Type B pancreatic cell (in vitro differentiated cells): ENCODE measurements at regions not wholly inside any gene's neighbourhood (a gene's known extent, or its start where the extent isn't known, plus 50 kb on each side); places are given as distances from the start of the nearest gene placed in this dataset.
"Not testable (repeated sequence)": the region's sequence is repeated elsewhere in the genome, so short reads cannot be mapped to it uniquely, and the experiment has no call there.

ENCODE experiments used
- DNase-seq: peaks from one replicate; pipeline ENCODE4 v3.0.0; 2021; ENCODE audit warnings: mixed read lengths; ENCODE audit not compliant: unreplicated experiment; ENCODE audit errors: extremely low spot score
- H3K27ac Mint-ChIP-seq: 2 replicates; pipeline ENCODE4 v1.8.0; 2021; ENCODE audit warnings: mild to moderate bottlenecking, mixed read lengths
- H3K27me3 Mint-ChIP-seq: 2 replicates; pipeline ENCODE4 v1.8.0; 2021; ENCODE audit warnings: mixed read lengths
- H3K36me3 Mint-ChIP-seq: 2 replicates; pipeline ENCODE4 v1.8.0; 2021; ENCODE audit warnings: mixed read lengths
- H3K4me1 Mint-ChIP-seq: one replicate; pipeline ENCODE4 v1.8.0; 2021; ENCODE audit warnings: mixed read lengths; ENCODE audit not compliant: unreplicated experiment
- H3K4me3 Mint-ChIP-seq: 2 replicates; pipeline ENCODE4 v1.8.0; 2021; ENCODE audit warnings: mild to moderate bottlenecking, mixed read lengths
- H3K9me3 Mint-ChIP-seq: 2 replicates; pipeline ENCODE4 v1.8.0; 2021; ENCODE audit warnings: mixed read lengths
- TF ChIP-seq, protein P1 (sequence below): fragments of 200-600 bp; sonication (generic); conservative IDR thresholded peaks from 2 replicates; pipeline ENCODE4 v1.5.0; 2021; ENCODE audit warnings: antibody characterized with exemption, mild to moderate bottlenecking

DNA sequence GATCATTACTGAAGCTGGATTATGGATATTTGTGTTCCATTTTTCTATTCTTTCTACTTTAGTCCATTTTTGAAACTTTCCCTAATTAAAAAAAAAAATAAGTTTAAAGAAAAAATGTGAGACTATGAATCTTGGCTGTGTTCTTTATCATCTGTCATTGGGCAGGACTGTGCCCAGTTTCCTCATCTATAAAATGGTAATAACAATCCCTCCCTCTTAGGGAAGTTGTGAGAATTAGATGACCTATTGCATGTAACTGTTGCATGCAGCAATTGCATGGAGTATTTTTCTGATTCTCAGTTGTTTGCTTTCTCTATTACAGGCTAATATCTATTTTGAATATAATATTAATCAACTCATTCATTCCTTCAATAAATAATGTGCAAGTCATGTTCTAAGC lies 108.2 kb upstream of the LOC128125822 start:
- Mint-ChIP-seq H3K36me3 (no peaks in the 10 kb centered on the region), H3K4me3 (no peak overlapping the region), H3K27me3 (no peaks in the 10 kb centered on the region), H3K27ac (no peak overlapping the region), H3K9me3 (no peaks in the 10 kb centered on the region), H3K4me1 (no peaks in the 10 kb centered on the region)
- no peak for DNase-seq
- TF ChIP-seq, protein P1, sequence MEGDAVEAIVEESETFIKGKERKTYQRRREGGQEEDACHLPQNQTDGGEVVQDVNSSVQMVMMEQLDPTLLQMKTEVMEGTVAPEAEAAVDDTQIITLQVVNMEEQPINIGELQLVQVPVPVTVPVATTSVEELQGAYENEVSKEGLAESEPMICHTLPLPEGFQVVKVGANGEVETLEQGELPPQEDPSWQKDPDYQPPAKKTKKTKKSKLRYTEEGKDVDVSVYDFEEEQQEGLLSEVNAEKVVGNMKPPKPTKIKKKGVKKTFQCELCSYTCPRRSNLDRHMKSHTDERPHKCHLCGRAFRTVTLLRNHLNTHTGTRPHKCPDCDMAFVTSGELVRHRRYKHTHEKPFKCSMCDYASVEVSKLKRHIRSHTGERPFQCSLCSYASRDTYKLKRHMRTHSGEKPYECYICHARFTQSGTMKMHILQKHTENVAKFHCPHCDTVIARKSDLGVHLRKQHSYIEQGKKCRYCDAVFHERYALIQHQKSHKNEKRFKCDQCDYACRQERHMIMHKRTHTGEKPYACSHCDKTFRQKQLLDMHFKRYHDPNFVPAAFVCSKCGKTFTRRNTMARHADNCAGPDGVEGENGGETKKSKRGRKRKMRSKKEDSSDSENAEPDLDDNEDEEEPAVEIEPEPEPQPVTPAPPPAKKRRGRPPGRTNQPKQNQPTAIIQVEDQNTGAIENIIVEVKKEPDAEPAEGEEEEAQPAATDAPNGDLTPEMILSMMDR = no peak

DNA sequence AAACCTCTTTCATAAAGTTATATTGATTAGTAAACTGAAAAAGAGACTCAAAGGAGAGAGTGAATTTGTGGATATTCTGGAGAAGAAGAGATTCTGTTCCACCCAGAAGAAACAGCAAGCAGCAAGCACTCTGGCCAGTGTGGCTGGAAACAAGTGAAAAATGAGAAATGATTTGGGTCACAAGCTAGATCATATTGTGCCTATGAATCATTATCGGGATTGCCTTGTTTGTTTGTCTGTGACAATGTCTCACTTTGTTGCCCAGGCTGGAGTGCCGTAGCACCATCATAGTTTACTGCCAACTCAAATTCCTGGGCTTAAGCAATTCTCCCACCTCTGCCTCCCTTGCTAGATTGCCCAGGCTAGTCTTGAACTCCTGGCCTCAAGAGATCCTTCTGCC lies 106.5 kb upstream of the LOC128125822 start:
- H3K4me1 Mint-ChIP-seq = no peaks in the 10 kb centered on the region

DNA sequence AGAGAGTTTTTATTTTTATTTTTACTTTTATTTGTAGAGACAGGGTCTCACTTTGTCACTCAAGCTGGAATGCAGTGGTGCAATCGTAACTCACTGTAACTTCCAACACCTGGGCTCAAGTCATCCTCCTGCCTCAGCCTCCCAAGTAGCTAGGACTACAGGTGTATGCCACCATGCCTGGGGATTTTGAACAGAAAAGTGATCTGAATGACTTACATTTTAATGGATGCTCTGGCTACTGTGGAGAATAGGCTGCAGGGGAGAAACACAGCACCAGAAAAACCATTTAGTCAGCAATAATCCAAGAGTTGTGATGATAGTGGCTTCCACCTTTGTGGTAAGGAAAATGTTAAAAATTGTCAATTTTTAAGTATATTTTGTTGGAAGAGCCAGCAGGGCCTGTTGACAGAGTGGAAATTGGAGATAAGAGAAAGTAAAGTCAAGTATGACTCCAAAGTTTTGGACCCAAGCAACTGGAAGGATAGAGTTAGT lies 106.0 kb upstream of the LOC128125822 start:
- DNase-seq = no peak
- TF ChIP-seq, protein P1 = no peak
- Mint-ChIP-seq H3K27me3 (no peaks in the 10 kb centered on the region), H3K9me3 (no peaks in the 10 kb centered on the region), H3K27ac (no peak overlapping the region), H3K36me3 (no peaks in the 10 kb centered on the region), H3K4me3 (no peak overlapping the region), H3K4me1 (no peaks in the 10 kb centered on the region)

More for the DNA sequence above, 106.5 kb upstream of the LOC128125822 start:
- Mint-ChIP-seq H3K9me3 (no peaks in the 10 kb centered on the region), H3K4me3 (no peak overlapping the region), H3K27ac (no peak overlapping the region), H3K36me3 (no peaks in the 10 kb centered on the region), H3K27me3 (no peaks in the 10 kb centered on the region)
- no peak for DNase-seq
- TF ChIP-seq, protein P1 = no peak

DNA sequence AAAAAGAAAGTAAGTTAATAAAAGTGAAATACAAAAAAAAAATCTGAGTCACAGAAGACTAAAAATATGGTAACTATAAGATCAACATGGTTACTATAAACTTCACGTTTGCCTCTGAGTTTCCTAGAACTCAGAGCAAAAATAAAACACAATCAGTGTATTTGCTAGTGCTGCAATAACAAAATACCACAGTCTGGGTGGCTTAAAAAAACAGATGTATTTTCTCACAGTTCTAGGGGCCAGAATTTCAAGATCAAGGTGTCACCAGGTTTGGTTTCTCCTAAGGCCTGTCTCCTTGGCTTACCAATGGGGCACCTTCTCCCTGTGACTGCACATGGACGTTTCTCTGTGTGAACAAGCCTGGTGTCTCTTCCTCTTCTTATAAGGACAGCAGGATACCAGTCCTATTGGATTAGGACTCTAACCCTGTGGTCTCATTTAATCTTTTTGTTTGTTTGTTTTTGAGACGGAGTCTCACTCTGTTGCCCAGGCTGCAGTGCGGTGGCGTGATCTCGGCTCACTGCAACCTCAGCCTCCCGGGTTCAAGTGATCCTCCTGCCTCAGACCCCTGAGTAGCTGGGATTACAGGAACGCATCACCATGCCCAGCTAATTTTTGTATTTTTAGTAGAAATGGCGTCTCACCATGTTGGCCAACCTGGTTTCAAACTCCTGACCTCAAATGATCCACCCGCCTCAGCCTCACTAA lies 104.9 kb upstream of the LOC128125822 start:
- H3K4me1 Mint-ChIP-seq = no peaks in the 10 kb centered on the region
- TF ChIP-seq, protein P1 = no peak
- H3K36me3 Mint-ChIP-seq = no peaks in the 10 kb centered on the region
- no peak overlapping the region for H3K4me3 Mint-ChIP-seq
- no peaks in the 10 kb centered on the region for H3K27me3 Mint-ChIP-seq
- H3K9me3 Mint-ChIP-seq = no peaks in the 10 kb centered on the region
- no peak for DNase-seq
- no peak overlapping the region for H3K27ac Mint-ChIP-seq

DNA sequence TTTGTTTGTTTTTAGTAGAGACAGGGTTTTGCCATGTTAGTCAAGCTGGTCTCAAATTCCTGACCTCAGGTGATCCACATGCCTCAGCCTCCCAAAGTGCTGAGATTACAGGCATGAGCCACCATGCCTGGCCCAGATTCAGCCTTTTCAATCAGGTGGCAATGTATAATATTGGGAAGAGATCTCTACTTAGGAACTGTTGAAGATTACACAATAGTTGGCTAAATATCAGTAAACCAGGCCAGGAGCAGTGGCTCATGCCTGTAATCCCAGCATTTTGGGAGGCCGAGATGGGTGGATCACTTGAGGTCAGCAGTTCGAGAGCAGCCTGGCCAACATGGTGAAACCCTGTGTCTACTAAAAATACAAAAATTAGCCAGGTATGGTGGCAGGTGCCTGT lies 101.1 kb upstream of the LOC128125822 start:
- H3K27ac Mint-ChIP-seq, H3K9me3 Mint-ChIP-seq, H3K36me3 Mint-ChIP-seq, DNase-seq, H3K4me1 Mint-ChIP-seq, H3K4me3 Mint-ChIP-seq, H3K27me3 Mint-ChIP-seq: not testable (repeated sequence)

DNA sequence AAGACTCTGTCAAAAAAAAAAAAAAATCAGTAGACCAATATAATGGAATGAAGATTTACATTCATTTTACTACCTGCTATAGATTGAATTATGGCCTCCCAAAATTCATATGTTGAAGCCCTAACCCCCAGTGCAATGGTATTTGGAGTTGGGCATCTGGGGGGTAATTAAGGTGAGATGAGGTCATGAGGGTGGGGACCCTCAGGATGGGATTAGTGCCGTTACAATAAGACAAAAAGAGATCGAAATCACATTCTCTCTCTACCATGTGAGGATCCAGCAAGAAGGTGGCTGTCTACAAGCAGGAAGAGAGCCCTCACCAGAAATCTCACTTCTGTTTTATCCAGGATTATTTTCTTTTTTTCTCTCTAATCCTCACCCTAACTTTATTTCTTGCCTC lies 100.6 kb upstream of the LOC128125822 start:
- TF ChIP-seq, protein P1 = no peak
- no peaks in the 10 kb centered on the region for H3K36me3 Mint-ChIP-seq
- no peak overlapping the region for H3K27ac Mint-ChIP-seq
- no peak for DNase-seq
- no peaks in the 10 kb centered on the region for H3K4me1 Mint-ChIP-seq
- peaks cover 8% of the 10 kb centered on the region for H3K27me3 Mint-ChIP-seq
- H3K4me3 Mint-ChIP-seq = no peak overlapping the region
- H3K9me3 Mint-ChIP-seq = no peaks in the 10 kb centered on the region
